K562 (cell line): ENCODE measurements at regions not wholly inside any gene's neighbourhood (a gene's known extent, or its start where the extent isn't known, plus 50 kb on each side); places are given as distances from the start of the nearest gene placed in this dataset.

ENCODE experiments used
- ASH1L ChIP-seq: fragments of 450-650 bp; IDR thresholded peaks from 2 replicates; pipeline ENCODE4 v1.6.1; 2018; ENCODE audit warnings: borderline replicate concordance, mild to moderate bottlenecking, low read depth; ENCODE audit not compliant: partially characterized antibody
- BDP1 ChIP-seq: IDR thresholded peaks from 3 replicates; pipeline ENCODE4 v1.6.1; 2011; ENCODE audit not compliant: insufficient read length, insufficient read depth
- CBX3 ChIP-seq, 2 experiments: IDR thresholded peaks; 1 replicate in 1 of 2; 2 replicates in 1 of 2; pipeline ENCODE4 v1.6.1; 2012; ENCODE audit warnings: inconsistent platforms in 2 of 2, low read length in 2 of 2, borderline replicate concordance in 1 of 2, control low read depth in 1 of 2
- CHD2 ChIP-seq: IDR thresholded peaks from 2 replicates; pipeline ENCODE4 v1.6.1; 2011; ENCODE audit warnings: low read depth, low read length
- CTCF ChIP-seq, 3 experiments: IDR thresholded peaks in 2 of 3; conservative IDR thresholded peaks in 1 of 3; 2 replicates each; pipeline ENCODE4 v1.5.1; 2011 to 2012; ENCODE audit warnings: low read length in 3 of 3, mild to moderate bottlenecking in 3 of 3, control low read depth in 2 of 3, improper control_type of control experiment in 1 of 3, inconsistent platforms in 1 of 3, low read depth in 1 of 3, mixed read lengths in 1 of 3, moderate library complexity in 1 of 3; ENCODE audit not compliant: insufficient read depth in 2 of 3
- E2F6 ChIP-seq, 2 experiments: IDR thresholded peaks; 2 replicates each; pipeline ENCODE4 v1.6.1; 2011; ENCODE audit warnings: borderline replicate concordance in 1 of 2, control low read depth in 1 of 2, low read depth in 1 of 2, low read length in 1 of 2, mild to moderate bottlenecking in 1 of 2, mixed read lengths in 1 of 2, moderate library complexity in 1 of 2; ENCODE audit not compliant: insufficient read depth in 1 of 2, insufficient read length in 1 of 2, poor library complexity in 1 of 2, severe bottlenecking in 1 of 2; ENCODE audit errors: extremely low read depth in 1 of 2
- FOS ChIP-seq: IDR thresholded peaks from 3 replicates; pipeline ENCODE4 v1.6.1; 2011; ENCODE audit not compliant: insufficient read length; ENCODE audit errors: extremely low read depth
- KAT8 ChIP-seq: fragments of 450-650 bp; IDR thresholded peaks from 2 replicates; pipeline ENCODE4 v1.6.1; 2016; ENCODE audit warnings: low read depth, mild to moderate bottlenecking
- POU5F1 ChIP-seq: fragments of 150-350 bp; IDR thresholded peaks from 2 replicates; pipeline ENCODE4 v1.6.1; 2014; ENCODE audit warnings: borderline replicate concordance, low read length, low read depth, mild to moderate bottlenecking; ENCODE audit not compliant: partially characterized antibody
- RAD21 ChIP-seq, 2 experiments: fragments of 250-450 bp in 1 of 2; fragments of 450-650 bp in 1 of 2; sonication (Bioruptor Pico) in 1 of 2; formaldehyde crosslinking in 1 of 2; IDR thresholded peaks in 1 of 2; conservative IDR thresholded peaks in 1 of 2; 2 replicates each; pipeline versions ENCODE4 v1.4.0 to v1.8.0; 2020 to 2022; ENCODE audit warnings: mild to moderate bottlenecking in 2 of 2, moderate library complexity in 1 of 2
- RBM25 ChIP-seq: fragments of 200-400 bp; formaldehyde crosslinking; IDR thresholded peaks from 2 replicates; pipeline ENCODE4 v1.6.1; 2018; ENCODE audit warnings: low read length, low read depth, moderate library complexity; ENCODE audit not compliant: severe bottlenecking
- RNF2 ChIP-seq: sonication (generic); IDR thresholded peaks from 2 replicates; pipeline ENCODE4 v1.6.1; 2016
- TFAP4 ChIP-seq: sonication (generic); formaldehyde crosslinking; IDR thresholded peaks from 2 replicates; pipeline ENCODE4 v1.8.0; 2022; ENCODE audit warnings: missing genetic modification reagents, mild to moderate bottlenecking, moderate library complexity, borderline replicate concordance
- ZNF584 ChIP-seq: fragments of 200-800 bp; sonication (Bioruptor generic); IDR thresholded peaks from 2 replicates; pipeline ENCODE4 v1.6.1; 2016; ENCODE audit warnings: low read depth, mild to moderate bottlenecking, missing genetic modification characterization, missing compliant biosample characterization

GRCh38 chrX:87005183-87005582 is 512.4 kb upstream of the KLHL4 start:
- TF ChIP-seq E2F6 (IDR thresholded peaks at IDR 0.05; ENCODE audit: borderline replicate concordance in 1 of 2, extremely low read depth in 1 of 2, insufficient read depth in 1 of 2, insufficient read length in 1 of 2, low read depth in 1 of 2, low read length in 1 of 2, poor library complexity in 1 of 2, severe bottlenecking in 1 of 2): no peak
- no peak for TF ChIP-seq POU5F1
- TF ChIP-seq CHD2: no peak
- TF ChIP-seq CTCF (IDR thresholded peaks at IDR 0.05 in 2 of 3, conservative IDR thresholded peaks at IDR 0.05 in 1 of 3; ENCODE audit: insufficient read depth in 2 of 3, low read depth in 1 of 3, low read length in 3 of 3): no peak
- TF ChIP-seq RBM25: no peak
- TF ChIP-seq RAD21 (CRISPR knock-in tag; conservative IDR thresholded peaks at IDR 0.05 in 1 of 2, IDR thresholded peaks at IDR 0.05 in 1 of 2): no peak
- TF ChIP-seq TFAP4 (CRISPR knock-in tag): no peak
- no peak for TF ChIP-seq ASH1L
- TF ChIP-seq KAT8: no peak
- TF ChIP-seq FOS: no peak
- TF ChIP-seq RNF2: no peak
- TF ChIP-seq ZNF584 (CRISPR knock-in tag): no peak
- no peak for TF ChIP-seq CBX3 (IDR thresholded peaks at IDR 0.05; ENCODE audit: borderline replicate concordance in 1 of 2, low read length in 2 of 2)
- no peak for TF ChIP-seq BDP1
